ENCODE measurements at regions not wholly inside any gene's neighbourhood (a gene's known extent, or its start where the extent isn't known, plus 50 kb on each side); places are given as distances from the start of the nearest gene placed in this dataset.

GRCh38 chr22:47283616-47284270 lies 521.3 kb downstream of the TBC1D22A start:
- DNase-seq = no peak

GRCh38 chr22:47282851-47283250 lies 520.4 kb downstream of the TBC1D22A start:
- no peak for DNase-seq

- no peak for DNase-seq
Measured at GRCh38 chr22:47282366-47282765, 519.9 kb downstream of the TBC1D22A start.

GRCh38 chr22:47281126-47282106 lies 519.0 kb downstream of the TBC1D22A start:
- DNase-seq = no peak

- no peak for DNase-seq
Measured at GRCh38 chr22:47280301-47280700, 517.9 kb downstream of the TBC1D22A start.

GRCh38 chr22:47279746-47280145 lies 517.3 kb downstream of the TBC1D22A start:
- no peak for DNase-seq

- no peak for DNase-seq
Measured at GRCh38 chr22:47279337-47279736, 516.9 kb downstream of the TBC1D22A start.

- DNase-seq = no peak
Measured at GRCh38 chr22:47278655-47279054, 516.2 kb downstream of the TBC1D22A start.

- no peak for DNase-seq
Measured at GRCh38 chr22:47277531-47277930, 515.1 kb downstream of the TBC1D22A start.

- no peak for DNase-seq
Measured at GRCh38 chr22:47276991-47277390, 514.5 kb downstream of the TBC1D22A start.

- DNase-seq = no peak
Measured at GRCh38 chr22:47276450-47276820, 514.0 kb downstream of the TBC1D22A start.

- DNase-seq = no peak
Measured at GRCh38 chr22:47275605-47276449, 513.4 kb downstream of the TBC1D22A start.

GRCh38 chr22:47274196-47274595 lies 511.7 kb downstream of the TBC1D22A start:
- no peak for DNase-seq

GRCh38 chr22:47270463-47271135 lies 508.1 kb downstream of the TBC1D22A start:
- no peak for DNase-seq

- DNase-seq = no peak
Measured at GRCh38 chr22:47269516-47270088, 507.2 kb downstream of the TBC1D22A start.

- no peak for DNase-seq
Measured at GRCh38 chr22:47267513-47268282, 505.2 kb downstream of the TBC1D22A start.

GRCh38 chr22:47266329-47266728 lies 503.9 kb downstream of the TBC1D22A start:
- no peak for DNase-seq

GRCh38 chr22:47260551-47260950 lies 498.1 kb downstream of the TBC1D22A start:
- no peak for DNase-seq

- DNase-seq = no peak
Measured at GRCh38 chr22:47259990-47260389, 497.5 kb downstream of the TBC1D22A start.

GRCh38 chr22:47259049-47259448 lies 496.6 kb downstream of the TBC1D22A start:
- no peak for DNase-seq

- DNase-seq = no peak
Measured at GRCh38 chr22:47257976-47258375, 495.5 kb downstream of the TBC1D22A start.

All from NCI-H187 (cell line).